Activated T-cell treated with anti-CD3 and anti-CD28 coated beads, Interleukin-2, amount 50 U/mL, for 72 hours (primary cell): ENCODE measurements at regions not wholly inside any gene's neighbourhood (a gene's known extent, or its start where the extent isn't known, plus 50 kb on each side); places are given as distances from the start of the nearest gene placed in this dataset.
"Not testable (repeated sequence)": the region's sequence is repeated elsewhere in the genome, so short reads cannot be mapped to it uniquely, and the experiment has no call there.

Experiments used
- ATAC-seq, 2 donors: fragments of 150-1000 bp; cut with Tn5 transposase; replicated peaks in 1 of 2; 2 replicates each; pipeline ENCODE4 v1.10.0; 2021; ENCODE audit warnings: moderate library complexity in 2 of 2, mild to moderate bottlenecking in 1 of 2
- DNase-seq, 2 donors: peaks; one replicate each; pipeline ENCODE4 v3.0.0; 2021 to 2022; ENCODE audit warnings: mixed read lengths in 1 of 2
- H3K27ac Mint-ChIP-seq: one replicate; pipeline ENCODE4 v1.8.0; 2022; ENCODE audit warnings: mild to moderate bottlenecking, moderate library complexity, mixed read lengths
- H3K27me3 Mint-ChIP-seq: one replicate; pipeline ENCODE4 v1.8.0; 2022; ENCODE audit warnings: low read depth, mixed read lengths
- H3K36me3 Mint-ChIP-seq, 2 donors: one replicate each; pipeline ENCODE4 v1.8.0; 2022; ENCODE audit warnings: mixed read lengths in 2 of 2, mild to moderate bottlenecking in 1 of 2; ENCODE audit not compliant: insufficient read depth in 2 of 2
- H3K4me1 Mint-ChIP-seq: one replicate; pipeline ENCODE4 v1.8.0; 2022; ENCODE audit warnings: low read depth, mixed read lengths
- H3K4me3 Mint-ChIP-seq, 2 donors: one replicate each; pipeline ENCODE4 v1.8.0; 2022; ENCODE audit warnings: mild to moderate bottlenecking in 2 of 2, mixed read lengths in 2 of 2, moderate library complexity in 2 of 2
- H3K9me3 Mint-ChIP-seq, 2 donors: one replicate each; pipeline ENCODE4 v1.8.0; 2022; ENCODE audit warnings: mixed read lengths in 2 of 2

- no peaks in the 10 kb centered on the region for H3K36me3 Mint-ChIP-seq
- no peaks in the 10 kb centered on the region for H3K4me1 Mint-ChIP-seq
- ATAC-seq (no peak), DNase-seq (no peak)
- no peak overlapping the region for H3K27ac Mint-ChIP-seq
- H3K27me3 Mint-ChIP-seq: no peaks in the 10 kb centered on the region
- H3K9me3 Mint-ChIP-seq: peaks cover 0 to 5% of the 10 kb centered on the region in 2 donors
- H3K4me3 Mint-ChIP-seq: no peak overlapping the region
Observed at GRCh38 chr11:15837901-15838489, 518.4 kb downstream of the SOX6 start.

GRCh38 chr11:15839061-15839460 is 517.3 kb downstream of the SOX6 start:
- DNase-seq (no peak), ATAC-seq (no peak)
- peaks cover 0 to 5% of the 10 kb centered on the region in 2 donors for H3K9me3 Mint-ChIP-seq
- H3K27ac Mint-ChIP-seq: no peak overlapping the region
- H3K4me1 Mint-ChIP-seq: no peaks in the 10 kb centered on the region
- no peak overlapping the region for H3K4me3 Mint-ChIP-seq
- no peaks in the 10 kb centered on the region for H3K36me3 Mint-ChIP-seq
- no peaks in the 10 kb centered on the region for H3K27me3 Mint-ChIP-seq

- Mint-ChIP-seq H3K27ac (no peak overlapping the region), H3K36me3 (no peaks in the 10 kb centered on the region), H3K4me1 (no peaks in the 10 kb centered on the region), H3K27me3 (no peaks in the 10 kb centered on the region), H3K9me3 (peaks cover 0 to 6% of the 10 kb centered on the region in 2 donors), H3K4me3 (no peak overlapping the region)
- ATAC-seq (no peak), DNase-seq (no peak)
Observed at GRCh38 chr11:15840966-15841365, 515.4 kb downstream of the SOX6 start.

DNA sequence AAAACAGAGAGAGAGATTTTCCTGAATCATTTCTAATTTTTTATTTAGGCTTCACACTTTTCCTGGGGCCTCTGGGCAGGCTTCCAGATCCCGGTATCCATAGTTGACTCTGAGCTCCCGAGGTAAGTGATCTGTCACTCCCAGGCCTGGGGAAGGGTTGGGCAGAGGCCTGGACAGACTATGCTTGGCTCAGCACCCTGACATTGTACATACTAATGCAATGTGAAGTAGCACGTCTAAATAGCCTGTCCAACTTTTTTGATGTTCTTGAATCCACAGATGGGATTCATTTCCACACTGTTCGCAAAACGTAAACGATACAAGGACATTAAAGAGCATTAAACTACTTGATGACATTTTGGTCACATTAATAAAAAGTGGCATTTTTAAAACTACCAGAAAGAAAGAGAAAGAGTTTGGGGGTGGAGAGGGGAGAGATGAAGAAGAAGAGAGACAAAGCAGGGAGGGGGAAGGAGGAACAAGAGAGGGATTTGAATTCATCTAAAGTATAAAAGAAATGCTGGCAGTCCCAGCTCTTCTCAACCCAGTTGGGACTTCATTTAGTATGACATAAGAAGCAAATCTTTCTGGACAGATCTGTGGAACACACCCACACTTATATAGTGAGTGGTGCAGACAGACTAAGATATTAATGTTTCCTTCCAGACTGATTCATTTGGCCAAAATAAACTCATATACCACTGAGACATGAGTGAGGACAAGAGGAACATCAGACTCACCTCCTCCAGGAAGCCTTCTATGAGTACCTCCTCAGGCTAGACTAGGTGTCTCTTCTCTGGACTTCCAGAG is 514.2 kb downstream of the SOX6 start:
- Mint-ChIP-seq H3K27ac (no peak overlapping the region), H3K9me3 (peaks cover 0 to 4% of the 10 kb centered on the region in 2 donors), H3K4me3 (no peak overlapping the region), H3K36me3 (no peaks in the 10 kb centered on the region), H3K4me1 (no peaks in the 10 kb centered on the region), H3K27me3 (no peaks in the 10 kb centered on the region)
- ATAC-seq: no peak
- DNase-seq: no peak

DNA sequence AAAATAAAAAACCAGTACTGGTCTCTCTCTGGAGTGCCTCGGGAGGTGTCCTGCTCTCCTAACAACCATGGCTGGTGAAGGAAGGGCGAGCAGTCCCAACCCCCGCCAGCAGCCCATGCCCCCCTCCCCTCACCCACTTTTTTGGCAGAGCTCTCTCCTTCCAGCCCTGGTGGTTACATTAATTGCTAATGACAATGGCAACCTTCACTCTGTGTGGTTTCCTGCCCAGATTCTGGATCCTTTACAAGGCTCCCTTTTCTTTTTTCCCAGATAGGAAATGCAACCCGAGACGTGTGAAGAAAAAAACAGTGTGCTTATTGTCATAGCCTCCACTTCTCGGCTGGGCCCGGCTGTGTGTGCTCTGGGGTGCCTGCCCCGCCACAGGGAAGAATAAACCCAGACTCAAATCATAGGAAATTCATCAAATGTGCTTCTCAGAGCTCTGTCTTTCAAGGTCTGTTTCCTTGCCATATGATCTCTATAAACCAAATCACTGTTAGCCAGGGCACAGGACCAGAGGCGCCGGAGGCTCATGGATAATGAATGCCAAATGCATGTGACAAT is 513.0 kb downstream of the SOX6 start:
- Mint-ChIP-seq H3K9me3 (peaks cover 0 to 4% of the 10 kb centered on the region in 2 donors), H3K27me3 (no peaks in the 10 kb centered on the region), H3K4me1 (no peaks in the 10 kb centered on the region), H3K27ac (no peak overlapping the region), H3K4me3 (no peak overlapping the region), H3K36me3 (no peaks in the 10 kb centered on the region)
- no peak for ATAC-seq
- no peak for DNase-seq

DNA sequence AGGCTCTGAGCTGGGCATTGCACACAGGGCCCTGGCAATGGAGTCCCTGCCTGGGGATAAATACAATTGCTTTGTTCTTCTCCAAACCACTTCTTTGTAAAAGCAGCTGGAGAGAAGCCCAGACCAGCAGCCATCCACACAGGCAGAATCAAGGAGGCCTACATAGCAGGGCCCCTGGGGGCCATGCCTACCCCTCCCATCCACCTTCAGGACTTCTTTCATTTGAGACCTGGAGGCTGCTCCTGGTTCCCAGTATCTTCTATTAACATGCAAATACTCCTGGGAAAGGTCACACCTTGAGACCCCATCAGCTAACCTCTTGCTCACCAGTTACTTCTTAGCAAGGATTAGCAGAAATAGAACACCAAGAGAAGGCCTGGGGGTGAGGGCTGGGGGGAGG is 511.1 kb downstream of the SOX6 start:
- Mint-ChIP-seq H3K9me3 (peaks cover 0 to 3% of the 10 kb centered on the region in 2 donors), H3K4me1 (no peaks in the 10 kb centered on the region), H3K27ac (no peak overlapping the region), H3K36me3 (no peaks in the 10 kb centered on the region), H3K4me3 (no peak overlapping the region), H3K27me3 (peaks cover 6% of the 10 kb centered on the region)
- ATAC-seq: no peak
- DNase-seq: no peak

GRCh38 chr11:15848631-15849168 is 507.6 kb downstream of the SOX6 start:
- Mint-ChIP-seq H3K27ac (no peak overlapping the region), H3K9me3 (peaks cover 0 to 3% of the 10 kb centered on the region in 2 donors), H3K4me3 (no peak overlapping the region), H3K4me1 (no peaks in the 10 kb centered on the region), H3K27me3 (peaks cover 16% of the 10 kb centered on the region), H3K36me3 (no peaks in the 10 kb centered on the region)
- ATAC-seq: no peak
- DNase-seq: no peak

DNA sequence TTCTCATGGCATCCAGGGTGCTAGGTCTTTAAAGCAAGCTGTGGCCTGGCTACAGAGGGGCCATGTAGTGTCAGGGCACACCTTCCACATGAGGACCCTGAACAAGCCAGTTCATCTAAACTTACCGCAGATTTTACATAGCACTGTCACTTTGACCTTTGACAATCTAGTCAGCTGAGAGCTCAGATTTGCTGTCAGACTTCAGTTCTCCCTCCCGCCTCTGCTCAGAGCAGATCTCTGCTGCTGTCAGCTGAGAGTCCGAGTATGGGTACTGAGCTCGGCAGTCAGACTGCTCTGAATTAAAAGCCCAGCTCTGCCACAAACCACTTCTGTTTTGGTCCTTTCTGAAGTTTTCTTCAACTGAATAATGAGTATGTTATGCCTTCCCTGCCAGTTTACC is 507.1 kb downstream of the SOX6 start:
- H3K4me1 Mint-ChIP-seq: no peaks in the 10 kb centered on the region
- no peaks in the 10 kb centered on the region for H3K36me3 Mint-ChIP-seq
- DNase-seq: no peak
- H3K4me3 Mint-ChIP-seq: no peak overlapping the region
- peaks cover 16% of the 10 kb centered on the region for H3K27me3 Mint-ChIP-seq
- peaks cover 0 to 3% of the 10 kb centered on the region in 2 donors for H3K9me3 Mint-ChIP-seq
- no peak overlapping the region for H3K27ac Mint-ChIP-seq
- no peak for ATAC-seq

DNA sequence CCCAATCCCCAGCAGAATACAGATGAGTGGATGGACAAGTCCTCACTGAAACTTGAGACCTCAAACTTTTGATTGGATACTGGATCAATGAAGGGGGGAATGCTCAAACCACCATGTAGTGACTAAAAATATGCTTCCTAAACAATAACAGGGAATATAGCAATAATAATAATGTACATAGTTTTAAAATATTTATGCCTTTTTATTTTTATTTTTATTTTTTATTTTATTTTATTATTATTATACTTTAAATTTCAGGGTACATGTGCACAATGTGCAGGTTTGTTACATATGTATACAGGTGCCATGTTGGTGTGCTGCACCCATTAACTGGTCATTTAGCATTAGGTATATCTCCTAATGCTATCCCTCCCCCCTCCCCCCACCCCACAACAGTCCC is 506.0 kb downstream of the SOX6 start:
- H3K27me3 Mint-ChIP-seq: peaks cover 16% of the 10 kb centered on the region
- H3K4me3 Mint-ChIP-seq, ATAC-seq, H3K36me3 Mint-ChIP-seq, H3K9me3 Mint-ChIP-seq, DNase-seq, H3K4me1 Mint-ChIP-seq, H3K27ac Mint-ChIP-seq: not testable (repeated sequence)

DNA sequence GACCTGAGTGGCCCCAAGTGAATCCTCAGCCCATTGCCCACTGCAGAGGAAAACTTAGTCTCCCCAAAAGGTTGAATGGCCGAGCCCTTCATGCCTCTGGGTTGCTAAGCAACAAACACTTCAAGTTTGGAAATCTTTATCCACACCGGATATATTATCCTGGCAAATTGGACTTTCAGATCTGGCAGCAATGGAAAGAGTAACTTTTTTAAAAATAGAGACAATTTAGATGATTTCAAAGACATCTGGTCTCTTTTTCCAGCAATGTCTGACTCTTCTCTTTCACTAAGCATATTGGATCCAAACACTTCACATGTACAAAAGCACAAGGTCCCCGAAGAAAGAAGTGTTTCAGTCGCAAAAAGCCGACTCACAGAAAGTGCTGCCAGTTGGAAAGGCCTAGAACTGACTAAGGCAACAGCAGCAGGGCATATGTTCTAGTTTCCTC is 505.3 kb downstream of the SOX6 start:
- ATAC-seq: no peak

DNA sequence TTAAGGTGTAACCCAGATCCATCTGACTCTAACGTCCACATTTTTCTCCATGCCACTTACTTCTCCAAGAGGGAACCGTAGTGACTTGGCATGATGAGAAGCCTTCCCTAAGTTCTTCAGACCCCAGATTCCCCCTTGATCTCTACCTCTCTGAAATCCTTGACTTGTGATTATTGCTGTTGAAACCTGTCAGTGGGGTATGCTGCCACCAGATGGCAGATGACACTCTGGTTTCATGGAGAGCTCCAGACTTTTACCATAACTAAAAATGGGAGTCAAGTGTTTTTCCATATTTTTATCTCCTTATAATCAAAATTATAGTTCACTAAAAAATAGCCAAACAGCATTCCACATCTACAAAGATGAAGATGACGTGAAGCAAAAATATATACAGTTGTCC is 504.2 kb downstream of the SOX6 start:
- ATAC-seq (no peak), DNase-seq (no peak)
- H3K27ac Mint-ChIP-seq: no peak overlapping the region
- H3K27me3 Mint-ChIP-seq: peaks cover 16% of the 10 kb centered on the region
- H3K36me3 Mint-ChIP-seq: no peaks in the 10 kb centered on the region
- H3K4me3 Mint-ChIP-seq: no peak overlapping the region
- no peaks in the 10 kb centered on the region for H3K4me1 Mint-ChIP-seq
- peaks cover 0 to 1% of the 10 kb centered on the region in 2 donors for H3K9me3 Mint-ChIP-seq

More for the DNA sequence above, 505.3 kb downstream of the SOX6 start:
- Mint-ChIP-seq H3K27me3 (peaks cover 16% of the 10 kb centered on the region), H3K36me3 (no peaks in the 10 kb centered on the region), H3K27ac (no peak overlapping the region), H3K9me3 (peaks cover 0 to 1% of the 10 kb centered on the region in 2 donors), H3K4me3 (no peak overlapping the region), H3K4me1 (no peaks in the 10 kb centered on the region)
- DNase-seq: no peak

DNA sequence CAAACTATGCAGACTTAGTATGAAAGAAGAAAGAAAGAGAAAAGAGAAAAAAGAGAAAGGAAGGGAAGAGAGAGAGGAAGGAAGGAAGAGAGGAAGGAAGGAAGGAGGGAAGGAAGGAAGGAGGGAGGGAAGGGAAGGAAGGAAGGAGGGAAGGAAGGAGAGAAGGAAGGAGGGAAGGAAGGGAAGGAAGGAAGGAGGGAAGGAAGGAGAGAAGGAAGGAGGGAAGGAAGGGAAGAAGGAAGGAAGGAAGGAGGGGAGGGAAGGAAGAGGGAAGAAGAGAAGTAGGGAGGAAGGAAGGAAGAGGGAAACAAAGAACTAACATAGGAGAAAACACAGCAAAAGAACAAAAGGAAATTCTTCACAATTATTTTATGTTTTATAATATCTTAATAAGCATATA is 502.1 kb downstream of the SOX6 start:
- Mint-ChIP-seq H3K27me3 (peaks cover 16% of the 10 kb centered on the region), H3K27ac (no peak overlapping the region), H3K9me3 (peaks cover 0 to 1% of the 10 kb centered on the region in 2 donors), H3K4me3 (no peak overlapping the region), H3K4me1 (no peaks in the 10 kb centered on the region), H3K36me3 (no peaks in the 10 kb centered on the region)
- no peak for DNase-seq
- no peak for ATAC-seq

DNA sequence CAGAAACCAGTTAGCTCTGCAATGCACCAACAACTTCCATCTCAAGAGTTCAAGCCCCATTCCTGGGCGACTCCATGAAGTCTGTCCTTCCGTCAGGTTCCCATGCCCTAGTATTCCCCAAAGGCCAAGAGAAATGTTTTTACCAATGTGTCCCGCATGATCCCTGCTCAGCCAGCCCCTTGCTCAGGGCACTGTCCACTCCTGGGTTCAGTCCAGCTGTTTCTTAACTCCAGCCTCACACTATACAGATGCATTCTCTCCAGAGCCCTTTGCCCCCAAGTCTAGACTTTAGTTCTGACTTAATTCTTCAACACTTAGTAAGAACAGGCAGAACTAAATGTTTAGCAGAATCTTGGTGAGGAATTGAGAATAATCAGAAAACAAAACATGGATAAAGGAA is 497.5 kb downstream of the SOX6 start:
- no peak for ATAC-seq
- H3K36me3 Mint-ChIP-seq: no peaks in the 10 kb centered on the region
- no peak for DNase-seq
- H3K4me1 Mint-ChIP-seq: no peaks in the 10 kb centered on the region
- no peaks in the 10 kb centered on the region for H3K27me3 Mint-ChIP-seq
- no peak overlapping the region for H3K27ac Mint-ChIP-seq
- peaks cover 0 to 4% of the 10 kb centered on the region in 2 donors for H3K9me3 Mint-ChIP-seq
- no peak overlapping the region for H3K4me3 Mint-ChIP-seq
